ENCODE measurements at regions not wholly inside any gene's neighbourhood (a gene's known extent, or its start where the extent isn't known, plus 50 kb on each side); places are given as distances from the start of the nearest gene placed in this dataset.
"Not testable (repeated sequence)": the region's sequence is repeated elsewhere in the genome, so short reads cannot be mapped to it uniquely, and the experiment has no call there.

- H3K4me3 Mint-ChIP-seq, result no peak overlapping the region
- H3K4me1 Mint-ChIP-seq (ENCODE audit: low read depth), result no peaks in the 10 kb centered on the region
- H3K36me3 Mint-ChIP-seq, result no peaks in the 10 kb centered on the region
- intact Hi-C loops (cut with micrococcal nuclease), result no loop called here
- no peak overlapping the region for H3K27ac Mint-ChIP-seq
- no peaks in the 10 kb centered on the region for H3K9me3 Mint-ChIP-seq
- ChIA-PET CTCF (no interaction called here), POLR2A (no interaction called here)
- no peak for DNase-seq
- no peaks in the 10 kb centered on the region for H3K27me3 Mint-ChIP-seq
These were observed 93.9 kb upstream of the TRHDE start for GRCh38 chr12:72178244-72178643.

- no peaks in the 10 kb centered on the region for H3K9me3 Mint-ChIP-seq
- no peak overlapping the region for H3K27ac Mint-ChIP-seq
- no peaks in the 10 kb centered on the region for H3K27me3 Mint-ChIP-seq
- H3K36me3 Mint-ChIP-seq, result no peaks in the 10 kb centered on the region
- H3K4me1 Mint-ChIP-seq (ENCODE audit: low read depth), result no peaks in the 10 kb centered on the region
- no peak overlapping the region for H3K4me3 Mint-ChIP-seq
- intact Hi-C loops (cut with micrococcal nuclease), result no loop called here
- CTCF ChIA-PET, result no interaction called here
- DNase-seq, result no peak
- POLR2A ChIA-PET, result no interaction called here
These were observed 93.3 kb upstream of the TRHDE start for GRCh38 chr12:72178871-72179270.

GRCh38 chr12:72179841-72180240 lies 92.3 kb upstream of the TRHDE start:
- POLR2A ChIA-PET, result no interaction called here
- Mint-ChIP-seq H3K9me3 (no peaks in the 10 kb centered on the region), H3K4me1 (ENCODE audit: low read depth) (no peaks in the 10 kb centered on the region), H3K36me3 (no peaks in the 10 kb centered on the region), H3K27ac (no peak overlapping the region), H3K27me3 (no peaks in the 10 kb centered on the region), H3K4me3 (no peak overlapping the region)
- intact Hi-C loops (cut with micrococcal nuclease), result no loop called here
- no peak for DNase-seq
- CTCF ChIA-PET, result no interaction called here

GRCh38 chr12:72184971-72185533 lies 87.1 kb upstream of the TRHDE start:
- H3K9me3 Mint-ChIP-seq, POLR2A ChIA-PET, CTCF ChIA-PET: not testable (repeated sequence)

GRCh38 chr12:72189266-72189665 lies 82.9 kb upstream of the TRHDE start:
- H3K27me3 Mint-ChIP-seq, result no peaks in the 10 kb centered on the region
- H3K4me1 Mint-ChIP-seq (ENCODE audit: low read depth), result no peaks in the 10 kb centered on the region
- POLR2A ChIA-PET, result no interaction called here
- no peaks in the 10 kb centered on the region for H3K36me3 Mint-ChIP-seq
- intact Hi-C loops (cut with micrococcal nuclease), result no loop called here
- no peak overlapping the region for H3K27ac Mint-ChIP-seq
- H3K4me3 Mint-ChIP-seq, result no peak overlapping the region
- CTCF ChIA-PET, result no interaction called here
- H3K9me3 Mint-ChIP-seq, result no peaks in the 10 kb centered on the region
- DNase-seq, result no peak

More at GRCh38 chr12:72184971-72185533, 87.1 kb upstream of the TRHDE start:
- DNase-seq; H3K4me1 Mint-ChIP-seq (ENCODE audit: low read depth); H3K27me3 Mint-ChIP-seq; intact Hi-C loops (cut with micrococcal nuclease); H3K36me3 Mint-ChIP-seq; H3K27ac Mint-ChIP-seq; H3K4me3 Mint-ChIP-seq: not testable (repeated sequence)

- Mint-ChIP-seq H3K4me1 (ENCODE audit: low read depth) (no peaks in the 10 kb centered on the region), H3K9me3 (peaks cover 6% of the 10 kb centered on the region), H3K36me3 (no peaks in the 10 kb centered on the region), H3K27me3 (no peaks in the 10 kb centered on the region), H3K4me3 (no peak overlapping the region), H3K27ac (no peak overlapping the region)
- POLR2A ChIA-PET, result no interaction called here
- intact Hi-C loops (cut with micrococcal nuclease), result no loop called here
- CTCF ChIA-PET, result no interaction called here
- DNase-seq, result no peak
These were observed 80.4 kb upstream of the TRHDE start for GRCh38 chr12:72191761-72192160.

- no peak for DNase-seq
- CTCF ChIA-PET, result no interaction called here
These were observed 74.4 kb upstream of the TRHDE start for GRCh38 chr12:72197790-72198189.

GRCh38 chr12:72201457-72201856 lies 70.7 kb upstream of the TRHDE start:
- ChIA-PET POLR2A (no interaction called here), CTCF (no interaction called here)
- H3K27me3 Mint-ChIP-seq, result no peaks in the 10 kb centered on the region
- H3K4me1 Mint-ChIP-seq (ENCODE audit: low read depth), result no peaks in the 10 kb centered on the region
- DNase-seq, result no peak
- no peaks in the 10 kb centered on the region for H3K36me3 Mint-ChIP-seq
- intact Hi-C loops (cut with micrococcal nuclease), result no loop called here
- no peak overlapping the region for H3K4me3 Mint-ChIP-seq
- no peak overlapping the region for H3K27ac Mint-ChIP-seq
- H3K9me3 Mint-ChIP-seq, result no peaks in the 10 kb centered on the region

More at GRCh38 chr12:72197790-72198189, 74.4 kb upstream of the TRHDE start:
- Mint-ChIP-seq H3K36me3 (no peaks in the 10 kb centered on the region), H3K27me3 (no peaks in the 10 kb centered on the region), H3K4me3 (no peak overlapping the region), H3K4me1 (ENCODE audit: low read depth) (no peaks in the 10 kb centered on the region), H3K9me3 (peaks cover 6% of the 10 kb centered on the region), H3K27ac (no peak overlapping the region)
- POLR2A ChIA-PET, result no interaction called here
- intact Hi-C loops (cut with micrococcal nuclease), result no loop called here

- no peak for DNase-seq
- no peak overlapping the region for H3K27ac Mint-ChIP-seq
- no peak overlapping the region for H3K4me3 Mint-ChIP-seq
- H3K36me3 Mint-ChIP-seq, result no peaks in the 10 kb centered on the region
- ChIA-PET CTCF (interaction anchor here (0.6 kb wide), 1 partner anchor 86 kb away, joined by 3 read pairs; no protein-coding TSS in a partner anchor), POLR2A (no interaction called here)
- no peaks in the 10 kb centered on the region for H3K9me3 Mint-ChIP-seq
- H3K4me1 Mint-ChIP-seq (ENCODE audit: low read depth), result no peaks in the 10 kb centered on the region
- no peaks in the 10 kb centered on the region for H3K27me3 Mint-ChIP-seq
- intact Hi-C loops (cut with micrococcal nuclease), result no loop called here
These were observed 68.3 kb upstream of the TRHDE start for GRCh38 chr12:72203764-72204335.

- intact Hi-C loops (cut with micrococcal nuclease), result no loop called here
- H3K27ac Mint-ChIP-seq, result no peak overlapping the region
- no peaks in the 10 kb centered on the region for H3K36me3 Mint-ChIP-seq
- ChIA-PET CTCF (no interaction called here), POLR2A (no interaction called here)
- H3K4me3 Mint-ChIP-seq, result no peak overlapping the region
- DNase-seq, result no peak
- H3K4me1 Mint-ChIP-seq (ENCODE audit: low read depth), result no peaks in the 10 kb centered on the region
- no peaks in the 10 kb centered on the region for H3K27me3 Mint-ChIP-seq
- no peaks in the 10 kb centered on the region for H3K9me3 Mint-ChIP-seq
These were observed 65.1 kb upstream of the TRHDE start for GRCh38 chr12:72207079-72207478.

- H3K4me1 Mint-ChIP-seq (ENCODE audit: low read depth), result no peaks in the 10 kb centered on the region
- CTCF ChIA-PET, result no interaction called here
- H3K27me3 Mint-ChIP-seq, result no peaks in the 10 kb centered on the region
These were observed 64.4 kb upstream of the TRHDE start for GRCh38 chr12:72207486-72208409.

GRCh38 chr12:72209086-72209485 lies 63.1 kb upstream of the TRHDE start:
- intact Hi-C loops (cut with micrococcal nuclease), result no loop called here
- POLR2A ChIA-PET, result no interaction called here
- H3K36me3 Mint-ChIP-seq, result no peaks in the 10 kb centered on the region
- H3K4me1 Mint-ChIP-seq (ENCODE audit: low read depth), result no peaks in the 10 kb centered on the region
- H3K9me3 Mint-ChIP-seq, result no peaks in the 10 kb centered on the region
- CTCF ChIA-PET, result no interaction called here
- no peak for DNase-seq
- no peaks in the 10 kb centered on the region for H3K27me3 Mint-ChIP-seq
- no peak overlapping the region for H3K27ac Mint-ChIP-seq
- no peak overlapping the region for H3K4me3 Mint-ChIP-seq

More at GRCh38 chr12:72207486-72208409, 64.4 kb upstream of the TRHDE start:
- intact Hi-C loops (cut with micrococcal nuclease), result no loop called here
- no peaks in the 10 kb centered on the region for H3K9me3 Mint-ChIP-seq
- H3K36me3 Mint-ChIP-seq, result no peaks in the 10 kb centered on the region
- POLR2A ChIA-PET, result no interaction called here
- H3K27ac Mint-ChIP-seq, result no peak overlapping the region
- no peak overlapping the region for H3K4me3 Mint-ChIP-seq
- DNase-seq, result no peak

- DNase-seq, result no peak
- intact Hi-C loops (cut with micrococcal nuclease), result no loop called here
- no peaks in the 10 kb centered on the region for H3K4me1 Mint-ChIP-seq (ENCODE audit: low read depth)
- no peak overlapping the region for H3K4me3 Mint-ChIP-seq
- no peaks in the 10 kb centered on the region for H3K27me3 Mint-ChIP-seq
- CTCF ChIA-PET, result no interaction called here
- no peaks in the 10 kb centered on the region for H3K36me3 Mint-ChIP-seq
- POLR2A ChIA-PET, result no interaction called here
- H3K27ac Mint-ChIP-seq, result no peak overlapping the region
- no peaks in the 10 kb centered on the region for H3K9me3 Mint-ChIP-seq
These were observed 58.0 kb upstream of the TRHDE start for GRCh38 chr12:72214163-72214562.

Measured in activated CD4-positive, alpha-beta memory T cell treated with anti-CD3 and anti-CD28 coated beads for 36 hours (primary cell).